Liver (tissue), 8 donors: ENCODE measurements at regions not wholly inside any gene's neighbourhood (a gene's known extent, or its start where the extent isn't known, plus 50 kb on each side); places are given as distances from the start of the nearest gene placed in this dataset.

Experiments used
- DNase-seq: peaks from one replicate; pipeline ENCODE4 v3.0.0-alpha.2; 2017; ENCODE audit warnings: low spot score
- H3K27ac ChIP-seq, 2 donors: one replicate each; pipeline ENCODE4 v1.7.0; 2013; ENCODE audit warnings: inconsistent platforms in 2 of 2, low read length in 2 of 2, control low read depth in 1 of 2, low read depth in 1 of 2, mild to moderate bottlenecking in 1 of 2
- H3K27me3 ChIP-seq, 4 donors: one replicate each; pipeline versions ENCODE4 v1.6.1 to v1.7.0; 2013; ENCODE audit warnings: low read length in 3 of 4, inconsistent platforms in 1 of 4, mild to moderate bottlenecking in 1 of 4, moderate library complexity in 1 of 4; ENCODE audit not compliant: control insufficient read depth in 4 of 4, insufficient read depth in 4 of 4
- H3K36me3 ChIP-seq, 4 donors: one replicate each; pipeline versions ENCODE4 v1.6.1 to v1.7.0; 2013; ENCODE audit warnings: low read length in 3 of 4, mild to moderate bottlenecking in 3 of 4, low read depth in 1 of 4, moderate library complexity in 1 of 4; ENCODE audit not compliant: control insufficient read depth in 4 of 4, insufficient read depth in 3 of 4
- H3K4me1 ChIP-seq, 4 donors: one replicate each; pipeline versions ENCODE4 v1.6.1 to v1.7.0; 2013; ENCODE audit warnings: low read length in 3 of 4, mild to moderate bottlenecking in 3 of 4, moderate library complexity in 1 of 4; ENCODE audit not compliant: control insufficient read depth in 4 of 4, insufficient read depth in 4 of 4
- H3K4me3 ChIP-seq, 3 donors: one replicate each; pipeline versions ENCODE4 v1.6.1 to v1.7.0; 2013; ENCODE audit warnings: low read length in 3 of 3, control low read depth in 1 of 3, low read depth in 1 of 3, mild to moderate bottlenecking in 1 of 3
- H3K9ac ChIP-seq, 2 donors: one replicate each; pipeline ENCODE4 v1.7.0; 2013; ENCODE audit warnings: low read length in 2 of 2, mild to moderate bottlenecking in 2 of 2, moderate library complexity in 2 of 2, control low read depth in 1 of 2, low read depth in 1 of 2
- H3K9me3 ChIP-seq, 4 donors: one replicate each; pipeline versions ENCODE4 v1.6.1 to v1.7.0; 2013; ENCODE audit warnings: low read length in 3 of 4; ENCODE audit not compliant: control insufficient read depth in 4 of 4
- EGR1 ChIP-seq, 2 donors: IDR thresholded peaks; 2 replicates each; pipeline ENCODE4 v1.6.1; 2016 to 2018; ENCODE audit warnings: antibody characterized with exemption in 2 of 2, low read depth in 2 of 2
- FOXA1 ChIP-seq: IDR thresholded peaks from 2 replicates; pipeline ENCODE4 v1.6.1; 2016; ENCODE audit warnings: antibody characterized with exemption
- FOXA2 ChIP-seq: IDR thresholded peaks from 2 replicates; pipeline ENCODE4 v1.6.1; 2016; ENCODE audit warnings: antibody characterized with exemption
- GABPA ChIP-seq, 2 donors: IDR thresholded peaks in 1 of 2; conservative IDR thresholded peaks in 1 of 2; 2 replicates each; pipeline ENCODE4 v1.6.1; 2016; ENCODE audit warnings: antibody characterized with exemption in 2 of 2, mild to moderate bottlenecking in 1 of 2, moderate library complexity in 1 of 2
- HNF4A ChIP-seq, 2 donors: conservative IDR thresholded peaks; 2 replicates each; pipeline ENCODE4 v1.6.1; 2016; ENCODE audit warnings: antibody characterized with exemption in 2 of 2, mild to moderate bottlenecking in 2 of 2
- HNF4G ChIP-seq: IDR thresholded peaks from 2 replicates; pipeline ENCODE4 v1.6.1; 2016; ENCODE audit warnings: antibody characterized with exemption
- JUND ChIP-seq, 2 donors: IDR thresholded peaks; 2 replicates each; pipeline ENCODE4 v1.6.1; 2016; ENCODE audit warnings: antibody characterized with exemption in 2 of 2
- NR2F2 ChIP-seq: IDR thresholded peaks from 2 replicates; pipeline ENCODE4 v1.6.1; 2016; ENCODE audit warnings: antibody characterized with exemption
- RAD21 ChIP-seq, 2 donors: IDR thresholded peaks; 2 replicates each; pipeline ENCODE4 v1.6.1; 2016; ENCODE audit warnings: antibody characterized with exemption in 2 of 2, mild to moderate bottlenecking in 2 of 2
- REST ChIP-seq: IDR thresholded peaks from 2 replicates; pipeline ENCODE4 v1.6.1; 2016; ENCODE audit warnings: antibody characterized with exemption, mild to moderate bottlenecking
- RXRA ChIP-seq, 2 donors: IDR thresholded peaks; 2 replicates each; pipeline ENCODE4 v1.6.1; 2017 to 2018; ENCODE audit warnings: antibody characterized with exemption in 2 of 2, mild to moderate bottlenecking in 1 of 2
- SP1 ChIP-seq: IDR thresholded peaks from 2 replicates; pipeline ENCODE4 v1.6.1; 2018; ENCODE audit warnings: antibody characterized with exemption, mild to moderate bottlenecking
- TAF1 ChIP-seq: conservative IDR thresholded peaks from 2 replicates; pipeline ENCODE4 v1.6.1; 2016; ENCODE audit warnings: antibody characterized with exemption, mild to moderate bottlenecking
- YY1 ChIP-seq: IDR thresholded peaks from 2 replicates; pipeline ENCODE4 v1.6.1; 2016; ENCODE audit warnings: antibody characterized with exemption, mild to moderate bottlenecking
- WGBS: extraction: QIAGEN DNeasy Blood & Tissue Kit; methylation state at CpG from one replicate; pipeline ENCODE4 v1.1.7; 2013; 5-methylcytosine and 5-hydroxymethylcytosine counted together
- TF ChIP-seq, protein P1 (sequence below): IDR thresholded peaks from 2 replicates; pipeline ENCODE4 v1.6.1; 2016; ENCODE audit warnings: antibody characterized with exemption
- TF ChIP-seq, protein P2 (sequence below): fragments of 150-350 bp; IDR thresholded peaks from 2 replicates; pipeline ENCODE4 v1.5.1; 2017; ENCODE audit warnings: improper control_type of control experiment, low read depth, low read length; ENCODE audit not compliant: missing input control
- TF ChIP-seq, protein P3 (sequence below): IDR thresholded peaks from 2 replicates; pipeline ENCODE4 v1.6.1; 2016; ENCODE audit warnings: antibody characterized with exemption
- donor health status: healthy.
- donor health status: healthy.
- donor health status: healthy.
- donor health status: healthy.
- donor health status: healthy.

DNA sequence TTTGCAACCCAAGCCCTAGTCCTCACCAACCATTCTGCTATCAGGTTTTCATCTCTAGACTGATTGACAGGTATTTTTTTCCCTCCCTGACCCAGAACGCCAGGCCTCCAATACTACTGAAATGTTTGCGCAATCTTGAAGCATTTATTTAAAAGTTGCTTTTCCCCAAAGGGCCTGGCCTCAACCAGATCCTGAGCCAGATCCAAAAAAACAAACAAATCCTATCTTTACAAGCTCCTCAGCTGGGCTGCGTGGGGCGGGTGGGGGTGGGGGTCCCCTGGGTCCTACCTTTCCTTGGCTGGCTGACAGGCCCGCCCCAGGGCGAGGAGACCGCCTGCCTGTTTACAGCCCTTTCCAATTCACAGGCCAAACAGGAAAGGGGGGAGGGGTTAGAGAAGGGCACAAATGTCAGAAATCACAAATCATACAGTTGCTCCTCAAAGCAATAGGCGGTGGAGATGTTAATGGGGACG, 98.8 kb downstream of the FOXD2 start:
- WGBS = 51% methylated on average over 9 of the region's 9 CpGs
- no peak overlapping the region for H3K27ac ChIP-seq
- H3K9me3 ChIP-seq = no peaks in the 10 kb centered on the region
- peaks cover 0 to 4% (median 0%) of the 10 kb centered on the region in 4 donors for H3K4me1 ChIP-seq
- H3K4me3 ChIP-seq = no peak overlapping the region
- DNase-seq = no peak
- H3K36me3 ChIP-seq = no peaks in the 10 kb centered on the region
- no peak overlapping the region for H3K9ac ChIP-seq
- TF ChIP-seq HNF4A (conservative IDR thresholded peaks at IDR 0.05) (no peak), RAD21 (IDR thresholded peaks at IDR 0.05) (no peak), FOXA2 (no peak), HNF4G (no peak), FOXA1 (no peak), TAF1 (no peak), YY1 (no peak), GABPA (IDR thresholded peaks at IDR 0.05 in 1 of 2, conservative IDR thresholded peaks at IDR 0.05 in 1 of 2) (no peak), EGR1 (IDR thresholded peaks at IDR 0.05; ENCODE audit: low read depth in 2 of 2) (no peak), SP1 (no peak), JUND (IDR thresholded peaks at IDR 0.05) (no peak)
- TF ChIP-seq, protein P1, sequence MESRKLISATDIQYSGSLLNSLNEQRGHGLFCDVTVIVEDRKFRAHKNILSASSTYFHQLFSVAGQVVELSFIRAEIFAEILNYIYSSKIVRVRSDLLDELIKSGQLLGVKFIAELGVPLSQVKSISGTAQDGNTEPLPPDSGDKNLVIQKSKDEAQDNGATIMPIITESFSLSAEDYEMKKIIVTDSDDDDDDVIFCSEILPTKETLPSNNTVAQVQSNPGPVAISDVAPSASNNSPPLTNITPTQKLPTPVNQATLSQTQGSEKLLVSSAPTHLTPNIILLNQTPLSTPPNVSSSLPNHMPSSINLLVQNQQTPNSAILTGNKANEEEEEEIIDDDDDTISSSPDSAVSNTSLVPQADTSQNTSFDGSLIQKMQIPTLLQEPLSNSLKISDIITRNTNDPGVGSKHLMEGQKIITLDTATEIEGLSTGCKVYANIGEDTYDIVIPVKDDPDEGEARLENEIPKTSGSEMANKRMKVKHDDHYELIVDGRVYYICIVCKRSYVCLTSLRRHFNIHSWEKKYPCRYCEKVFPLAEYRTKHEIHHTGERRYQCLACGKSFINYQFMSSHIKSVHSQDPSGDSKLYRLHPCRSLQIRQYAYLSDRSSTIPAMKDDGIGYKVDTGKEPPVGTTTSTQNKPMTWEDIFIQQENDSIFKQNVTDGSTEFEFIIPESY = no peak
- H3K27me3 ChIP-seq = no peaks in the 10 kb centered on the region

DNA sequence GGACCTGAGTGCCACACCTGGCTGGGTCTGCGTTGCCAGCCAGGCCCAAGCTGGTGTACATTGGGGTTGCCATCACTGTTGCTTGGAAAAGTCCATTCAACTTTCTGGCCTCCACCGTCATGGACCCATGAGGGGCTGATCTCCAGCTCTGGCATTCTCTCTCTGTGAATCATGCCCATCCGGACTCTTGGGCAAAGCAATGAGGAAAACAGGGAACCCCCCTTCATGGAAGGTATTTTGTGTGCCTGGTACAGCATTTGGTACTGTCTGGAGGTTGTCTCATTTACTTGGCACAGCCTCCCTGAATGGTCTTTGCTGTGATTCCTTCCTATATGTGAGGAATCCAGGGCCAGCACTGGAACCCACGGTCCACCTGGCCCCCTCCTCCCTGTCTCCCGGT, 99.4 kb downstream of the FOXD2 start:
- Histone ChIP-seq H3K36me3 (no peaks in the 10 kb centered on the region), H3K9ac (no peak overlapping the region), H3K4me1 (peaks cover 0 to 4% (median 0%) of the 10 kb centered on the region in 4 donors), H3K9me3 (no peaks in the 10 kb centered on the region), H3K27ac (no peak overlapping the region), H3K27me3 (no peaks in the 10 kb centered on the region), H3K4me3 (no peak overlapping the region)
- no peak for TF ChIP-seq JUND (IDR thresholded peaks at IDR 0.05)
- TF ChIP-seq SP1 = no peak
- no peak for TF ChIP-seq RXRA (IDR thresholded peaks at IDR 0.05)
- TF ChIP-seq, protein P1 = no peak
- TF ChIP-seq, protein P2, sequence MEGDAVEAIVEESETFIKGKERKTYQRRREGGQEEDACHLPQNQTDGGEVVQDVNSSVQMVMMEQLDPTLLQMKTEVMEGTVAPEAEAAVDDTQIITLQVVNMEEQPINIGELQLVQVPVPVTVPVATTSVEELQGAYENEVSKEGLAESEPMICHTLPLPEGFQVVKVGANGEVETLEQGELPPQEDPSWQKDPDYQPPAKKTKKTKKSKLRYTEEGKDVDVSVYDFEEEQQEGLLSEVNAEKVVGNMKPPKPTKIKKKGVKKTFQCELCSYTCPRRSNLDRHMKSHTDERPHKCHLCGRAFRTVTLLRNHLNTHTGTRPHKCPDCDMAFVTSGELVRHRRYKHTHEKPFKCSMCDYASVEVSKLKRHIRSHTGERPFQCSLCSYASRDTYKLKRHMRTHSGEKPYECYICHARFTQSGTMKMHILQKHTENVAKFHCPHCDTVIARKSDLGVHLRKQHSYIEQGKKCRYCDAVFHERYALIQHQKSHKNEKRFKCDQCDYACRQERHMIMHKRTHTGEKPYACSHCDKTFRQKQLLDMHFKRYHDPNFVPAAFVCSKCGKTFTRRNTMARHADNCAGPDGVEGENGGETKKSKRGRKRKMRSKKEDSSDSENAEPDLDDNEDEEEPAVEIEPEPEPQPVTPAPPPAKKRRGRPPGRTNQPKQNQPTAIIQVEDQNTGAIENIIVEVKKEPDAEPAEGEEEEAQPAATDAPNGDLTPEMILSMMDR = no peak
- no peak for TF ChIP-seq TAF1
- TF ChIP-seq REST = no peak
- TF ChIP-seq FOXA1 = no peak
- no peak for TF ChIP-seq GABPA (IDR thresholded peaks at IDR 0.05 in 1 of 2, conservative IDR thresholded peaks at IDR 0.05 in 1 of 2)
- no peak for TF ChIP-seq HNF4G
- TF ChIP-seq NR2F2 = no peak
- TF ChIP-seq, protein P3, sequence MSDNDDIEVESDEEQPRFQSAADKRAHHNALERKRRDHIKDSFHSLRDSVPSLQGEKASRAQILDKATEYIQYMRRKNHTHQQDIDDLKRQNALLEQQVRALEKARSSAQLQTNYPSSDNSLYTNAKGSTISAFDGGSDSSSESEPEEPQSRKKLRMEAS = no peak
- WGBS = 86% methylated on average over 5 of the region's 5 CpGs
- no peak for DNase-seq
